NCI-H82 treated with DMSO at 0.1 percent for 48 hours (cell line): ENCODE measurements at regions not wholly inside any gene's neighbourhood (a gene's known extent, or its start where the extent isn't known, plus 50 kb on each side); places are given as distances from the start of the nearest gene placed in this dataset.
"Not testable (repeated sequence)": the region's sequence is repeated elsewhere in the genome, so short reads cannot be mapped to it uniquely, and the experiment has no call there.

ENCODE experiments used
- DNase-seq: peaks from one replicate; lab custom pipeline; 2025; ENCODE audit not compliant: unreplicated experiment; lab: John Stamatoyannopoulos, UW

- no peak for DNase-seq
Measured at GRCh38 chr14:22118899-22119477, 445.4 kb upstream of the OR4E1 start.

- DNase-seq, result no peak
Measured at GRCh38 chr14:22113401-22113800, 439.8 kb upstream of the OR4E1 start.

GRCh38 chr14:22112004-22112403, 438.4 kb upstream of the OR4E1 start:
- DNase-seq, result no peak

- DNase-seq, result no peak
Measured at GRCh38 chr14:22107753-22108152, 434.1 kb upstream of the OR4E1 start.

GRCh38 chr14:22106700-22107697, 433.4 kb upstream of the OR4E1 start:
- DNase-seq, result no peak

GRCh38 chr14:22105624-22106006, 432.0 kb upstream of the OR4E1 start:
- DNase-seq, result no peak

- no peak for DNase-seq
Measured at GRCh38 chr14:22105006-22105623, 431.5 kb upstream of the OR4E1 start.

GRCh38 chr14:22100764-22101120, 427.1 kb upstream of the OR4E1 start:
- not testable (repeated sequence) for DNase-seq

- DNase-seq, result no peak
Measured at GRCh38 chr14:22099942-22100763, 426.5 kb upstream of the OR4E1 start.

- DNase-seq, result no peak
Measured at GRCh38 chr14:22098435-22098834, 424.8 kb upstream of the OR4E1 start.

- DNase-seq, result no peak
Measured at GRCh38 chr14:22097586-22098292, 424.1 kb upstream of the OR4E1 start.

- DNase-seq, result no peak
Measured at GRCh38 chr14:22097072-22097471, 423.5 kb upstream of the OR4E1 start.

GRCh38 chr14:22096514-22096895, 422.9 kb upstream of the OR4E1 start:
- no peak for DNase-seq

- DNase-seq, result no peak
Measured at GRCh38 chr14:22095860-22096513, 422.4 kb upstream of the OR4E1 start.

- no peak for DNase-seq
Measured at GRCh38 chr14:22089940-22090339, 416.3 kb upstream of the OR4E1 start.

GRCh38 chr14:22088614-22089342, 415.2 kb upstream of the OR4E1 start:
- no peak for DNase-seq

GRCh38 chr14:22086131-22086530, 412.5 kb upstream of the OR4E1 start:
- DNase-seq, result no peak

GRCh38 chr14:22084393-22085281, 411.0 kb upstream of the OR4E1 start:
- DNase-seq, result no peak
